Heart right ventricle (tissue), 16 donors: ENCODE measurements at regions not wholly inside any gene's neighbourhood (a gene's known extent, or its start where the extent isn't known, plus 50 kb on each side); places are given as distances from the start of the nearest gene placed in this dataset.

Source experiments
- ATAC-seq, 8 donors: fragments of 200-7000 bp; cut with Tn5 transposase; one replicate each; pipeline ENCODE4 v1.9.1; 2020; ENCODE audit warnings: mild to moderate bottlenecking in 8 of 8, moderate library complexity in 8 of 8, moderate number of reproducible peaks in 1 of 8
- DNase-seq, 2 donors: peaks; one replicate each; pipeline ENCODE4 v3.0.0-alpha.2; 2020
- H3K27ac ChIP-seq, 10 donors: fragments of 200-600 bp; sonication (generic) in 2 of 10; one replicate each; pipeline versions ENCODE4 v1.5.0 to v1.8.0; 2020 to 2022; ENCODE audit warnings: mild to moderate bottlenecking in 3 of 10
- H3K27me3 ChIP-seq, 7 donors: fragments of 200-600 bp; one replicate each; pipeline ENCODE4 v1.8.0; 2021 to 2022; ENCODE audit warnings: mild to moderate bottlenecking in 2 of 7
- H3K36me3 ChIP-seq, 9 donors: fragments of 200-600 bp; sonication (generic) in 1 of 9; one replicate each; pipeline versions ENCODE4 v1.5.0 to v1.8.0; 2020 to 2022; ENCODE audit warnings: mild to moderate bottlenecking in 2 of 9
- H3K4me1 ChIP-seq, 9 donors: fragments of 200-600 bp; sonication (generic) in 1 of 9; one replicate each; pipeline versions ENCODE4 v1.5.0 to v1.8.0; 2020 to 2022; ENCODE audit warnings: mild to moderate bottlenecking in 4 of 9
- H3K4me3 ChIP-seq, 10 donors: fragments of 200-600 bp; sonication (generic) in 2 of 10; one replicate each; pipeline versions ENCODE4 v1.5.0 to v1.8.0; 2020 to 2022; ENCODE audit warnings: mild to moderate bottlenecking in 7 of 10, moderate library complexity in 2 of 10
- H3K9me3 ChIP-seq, 11 donors: fragments of 200-600 bp in 10 of 11; sonication (generic) in 2 of 11; one replicate each; pipeline versions ENCODE4 v1.5.0 to v1.8.0; 2013 to 2022; ENCODE audit warnings: mild to moderate bottlenecking in 2 of 11, control low read depth in 1 of 11, moderate library complexity in 1 of 11
- WGBS, 2 donors: extraction: QIAGEN DNeasy Blood & Tissue Kit; methylation state at CpG; one replicate each; pipeline ENCODE4 v1.1.7; 2013; ENCODE audit warnings: inconsistent platforms in 1 of 2; 5-methylcytosine and 5-hydroxymethylcytosine counted together
- intact Hi-C, 10 donors: fragments of 100-400 bp; cut with DNase I; formaldehyde crosslinking; loops; one replicate each; pipeline versions ENCODE4 v1.11.1 to v1.14.2; 2022
- TF ChIP-seq, protein P1 (sequence below), 9 donors: fragments of 200-600 bp; sonication (generic) in 2 of 9; IDR thresholded peaks; one replicate each; pipeline versions ENCODE4 v1.5.0 to v1.8.0; 2021 to 2022; ENCODE audit warnings: antibody characterized with exemption in 9 of 9, mild to moderate bottlenecking in 5 of 9, moderate library complexity in 1 of 9
- donor health status: Arrhythmogenic right ventricular cardiomyopathy.
- donor health status: ischemic (EF 13 %, LVEDD 7.1; RV severe dilation, severe dysfunction).
- donor health status: healthy with polysubstance abuse.
- donor health status: DM: no; HTN: yes; CAD: no.
- donor health status: DM: no; HTN: no; CAD: no.
- donor health status: ischemic (EF 25% LVEDD 6.9; RV normal size, moderate dysfunction).
- donor health status: ischemic (EF 25% LVEDD 5.7; RV mildly dilated, moderate dysfunction).
- donor health status: healthy.
- donor health status: DM: yes; HTN: yes; CAD: no.
- donor health status: Ischemic cardiomyopathy.
- donor health status: ischemic (EF 35%, LVEDD 5.7; RV mildly dilated, moderate dysfunction).
- donor health status: nonischemic (EF 11% LVEDD 7.7; RV severe dilation, severe dysfunction).
- donor health status: DM: yes; HTN: yes; CAD: no.
- donor health status: PGD.
- donor health status: ischemic (EF 29% LVEDD 5.4; RV normal size, mild dysfunction).
- donor health status: nonischemic (EF 23%, LVEDD 6.1; RV moderate dilation, normal function).

DNA sequence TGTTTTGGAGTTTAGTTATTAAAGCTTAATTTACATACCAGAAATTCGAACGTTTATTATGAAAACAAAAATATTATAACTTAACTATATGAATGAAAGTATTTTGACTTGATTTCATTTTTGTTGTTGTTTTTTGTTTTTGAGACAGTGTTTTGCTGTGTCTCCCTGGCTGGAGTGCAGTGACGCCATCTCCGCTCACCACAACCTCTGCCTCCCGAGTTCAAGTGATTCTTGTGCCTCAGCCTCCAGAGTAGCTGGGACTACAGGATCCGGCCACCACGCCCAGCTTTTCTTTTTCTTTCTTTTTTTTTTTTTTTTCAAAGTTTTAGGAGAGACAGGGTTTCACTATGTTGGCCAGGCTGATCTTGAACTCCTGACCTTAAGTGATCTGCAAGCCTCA, 392.6 kb downstream of the PCDH17 start:
- TF ChIP-seq, protein P1, sequence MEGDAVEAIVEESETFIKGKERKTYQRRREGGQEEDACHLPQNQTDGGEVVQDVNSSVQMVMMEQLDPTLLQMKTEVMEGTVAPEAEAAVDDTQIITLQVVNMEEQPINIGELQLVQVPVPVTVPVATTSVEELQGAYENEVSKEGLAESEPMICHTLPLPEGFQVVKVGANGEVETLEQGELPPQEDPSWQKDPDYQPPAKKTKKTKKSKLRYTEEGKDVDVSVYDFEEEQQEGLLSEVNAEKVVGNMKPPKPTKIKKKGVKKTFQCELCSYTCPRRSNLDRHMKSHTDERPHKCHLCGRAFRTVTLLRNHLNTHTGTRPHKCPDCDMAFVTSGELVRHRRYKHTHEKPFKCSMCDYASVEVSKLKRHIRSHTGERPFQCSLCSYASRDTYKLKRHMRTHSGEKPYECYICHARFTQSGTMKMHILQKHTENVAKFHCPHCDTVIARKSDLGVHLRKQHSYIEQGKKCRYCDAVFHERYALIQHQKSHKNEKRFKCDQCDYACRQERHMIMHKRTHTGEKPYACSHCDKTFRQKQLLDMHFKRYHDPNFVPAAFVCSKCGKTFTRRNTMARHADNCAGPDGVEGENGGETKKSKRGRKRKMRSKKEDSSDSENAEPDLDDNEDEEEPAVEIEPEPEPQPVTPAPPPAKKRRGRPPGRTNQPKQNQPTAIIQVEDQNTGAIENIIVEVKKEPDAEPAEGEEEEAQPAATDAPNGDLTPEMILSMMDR (IDR thresholded peaks at IDR 0.05): no peak
- no peaks in the 10 kb centered on the region for H3K27me3 ChIP-seq
- no peaks in the 10 kb centered on the region for H3K36me3 ChIP-seq
- ATAC-seq (no peak), DNase-seq (no peak)
- no peaks in the 10 kb centered on the region for H3K9me3 ChIP-seq
- H3K4me1 ChIP-seq: no peaks in the 10 kb centered on the region
- WGBS, 2 donors: 94 to 95% methylated on average over 7 of the region's 7 CpGs
- H3K27ac ChIP-seq: no peak overlapping the region
- H3K4me3 ChIP-seq: no peak overlapping the region
- intact Hi-C loops: no loop called here

DNA sequence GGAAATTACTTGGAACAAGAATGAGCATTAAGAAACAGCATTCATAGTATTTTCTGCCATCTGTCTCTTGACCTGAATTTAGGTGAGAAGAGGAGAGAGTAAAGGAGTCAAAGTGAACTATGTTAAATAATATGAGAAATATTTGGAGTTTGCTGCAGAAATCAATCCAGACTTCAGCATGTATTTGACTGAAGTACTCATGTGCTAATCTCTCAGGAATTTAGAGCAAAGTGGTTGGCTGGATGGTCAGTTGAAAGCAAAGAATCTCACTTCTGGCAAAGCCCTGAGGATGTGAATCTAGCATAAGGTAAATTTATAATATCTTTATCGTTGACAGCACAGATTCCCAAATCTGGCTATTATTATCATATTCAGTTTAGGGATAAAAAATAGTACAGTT, 394.3 kb downstream of the PCDH17 start:
- TF ChIP-seq, protein P1 (IDR thresholded peaks at IDR 0.05): no peak
- 31 to 56% methylated on average over 1 of the region's 1 CpG for WGBS, 2 donors
- Histone ChIP-seq H3K9me3 (no peaks in the 10 kb centered on the region), H3K36me3 (no peaks in the 10 kb centered on the region), H3K27ac (no peak overlapping the region), H3K4me3 (no peak overlapping the region), H3K4me1 (no peaks in the 10 kb centered on the region), H3K27me3 (no peaks in the 10 kb centered on the region)
- intact Hi-C loops: no loop called here
- ATAC-seq: no peak
- no peak for DNase-seq

DNA sequence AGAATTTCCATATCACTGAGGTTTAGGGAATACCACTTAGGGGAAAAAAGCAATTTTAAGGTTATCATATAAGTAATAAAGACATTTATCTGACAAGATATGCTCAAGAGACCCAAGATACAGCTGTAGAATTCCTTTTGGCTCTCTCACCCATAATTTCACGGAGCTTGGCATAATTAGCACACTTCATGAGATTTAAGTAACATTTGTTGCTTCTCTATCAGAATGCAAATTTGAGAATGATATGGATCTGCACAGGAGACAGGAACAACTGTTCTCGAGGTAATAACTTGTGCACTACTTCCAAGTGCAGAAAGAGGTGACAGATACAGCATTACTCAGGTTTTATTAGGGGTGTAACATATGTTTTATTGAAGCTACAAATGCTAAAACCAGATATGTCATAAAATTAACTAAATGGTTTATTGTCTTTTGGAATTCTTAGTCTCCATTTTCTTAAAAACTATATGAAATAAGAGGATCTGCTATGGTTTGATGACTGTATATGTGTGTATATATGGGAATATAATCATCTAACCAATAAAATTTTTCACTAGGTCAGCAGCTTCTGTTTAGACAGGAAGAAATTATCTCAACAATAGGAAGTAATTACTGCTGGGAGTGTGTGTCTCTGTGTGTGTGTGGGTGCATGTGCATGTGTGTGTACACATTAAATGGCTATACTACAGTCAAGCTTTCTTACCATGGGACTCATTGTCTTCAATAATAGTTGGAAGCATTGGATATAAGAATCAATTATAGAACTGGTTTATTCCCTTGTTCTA, 401.3 kb downstream of the PCDH17 start:
- TF ChIP-seq, protein P1 (IDR thresholded peaks at IDR 0.05): no peak
- DNase-seq (no peak), ATAC-seq (no peak)
- intact Hi-C loops: loop anchor here in 1 of 10 donors (5.0 kb wide), 1 partner anchor 174 kb away; no protein-coding TSS in a partner anchor
- no peaks in the 10 kb centered on the region for H3K9me3 ChIP-seq
- H3K27ac ChIP-seq: no peak overlapping the region
- H3K27me3 ChIP-seq: no peaks in the 10 kb centered on the region
- no peak overlapping the region for H3K4me3 ChIP-seq
- WGBS, 2 donors: 66 to 78% methylated on average over 2 of the region's 2 CpGs
- H3K36me3 ChIP-seq: no peaks in the 10 kb centered on the region
- H3K4me1 ChIP-seq: no peaks in the 10 kb centered on the region

DNA sequence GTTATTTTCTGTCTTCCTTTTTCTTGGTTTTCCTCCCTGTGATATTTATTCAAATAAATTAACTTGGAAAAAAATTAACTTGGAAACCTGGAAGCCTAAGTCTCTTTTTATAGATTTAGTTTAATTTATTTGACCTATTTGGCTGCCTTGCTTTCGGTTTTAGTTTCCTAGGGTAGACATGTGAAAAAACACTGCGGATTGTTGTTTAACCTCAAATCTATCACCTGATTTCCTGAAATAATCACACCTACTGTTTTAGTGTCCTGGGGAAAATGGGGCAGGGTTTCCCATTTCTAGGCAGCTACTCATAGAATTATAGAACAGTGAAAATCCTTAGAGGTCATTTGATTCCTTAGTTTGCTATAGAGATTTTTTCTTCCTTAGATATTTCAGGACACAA, 412.4 kb downstream of the PCDH17 start:
- Histone ChIP-seq H3K36me3 (no peaks in the 10 kb centered on the region), H3K4me1 (peaks cover 0 to 4% (median 0%) of the 10 kb centered on the region in 9 donors), H3K27ac (no peak overlapping the region), H3K27me3 (no peaks in the 10 kb centered on the region), H3K4me3 (no peak overlapping the region), H3K9me3 (no peaks in the 10 kb centered on the region)
- TF ChIP-seq, protein P1 (IDR thresholded peaks at IDR 0.05): no peak
- intact Hi-C loops: no loop called here
- no peak for ATAC-seq
- no peak for DNase-seq
- 77 to 84% methylated on average over 2 of the region's 2 CpGs for WGBS, 2 donors
